ENCODE measurements at regions not wholly inside any gene's neighbourhood (a gene's known extent, or its start where the extent isn't known, plus 50 kb on each side); places are given as distances from the start of the nearest gene placed in this dataset.

DNA sequence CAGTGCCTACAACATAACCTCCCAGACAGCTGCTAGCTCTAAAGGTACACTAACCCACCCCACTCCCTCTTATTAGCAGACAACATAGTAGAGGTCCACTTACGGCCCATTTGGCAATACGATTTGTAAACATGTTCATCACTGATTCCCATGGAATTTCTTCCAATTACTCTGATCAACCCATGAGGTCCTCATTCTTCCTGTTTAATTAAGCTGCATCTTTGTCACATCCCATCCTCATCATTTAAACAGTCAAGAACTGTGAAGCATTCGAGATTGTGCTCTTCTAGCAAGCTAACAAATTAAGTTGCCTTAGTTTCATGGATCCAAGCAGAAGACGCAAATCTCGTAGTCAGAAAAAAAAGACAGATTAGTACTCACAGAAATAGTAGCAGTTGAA is 622.2 kb upstream of the VSTM2A start:
- Histone ChIP-seq H3K27me3 (ENCODE audit: insufficient read depth, poor library complexity, severe bottlenecking) (no peaks in the 10 kb centered on the region), H3K4me1 (ENCODE audit: insufficient read depth, poor library complexity, severe bottlenecking) (no peaks in the 10 kb centered on the region), H3K4me3 (ENCODE audit: severe bottlenecking) (no peak overlapping the region), H3K27ac (ENCODE audit: poor library complexity, severe bottlenecking) (no peak overlapping the region), H3K36me3 (ENCODE audit: low read depth) (no peaks in the 10 kb centered on the region), H3K9me3 (ENCODE audit: severe bottlenecking) (no peaks in the 10 kb centered on the region)
- TF ChIP-seq, protein P1, sequence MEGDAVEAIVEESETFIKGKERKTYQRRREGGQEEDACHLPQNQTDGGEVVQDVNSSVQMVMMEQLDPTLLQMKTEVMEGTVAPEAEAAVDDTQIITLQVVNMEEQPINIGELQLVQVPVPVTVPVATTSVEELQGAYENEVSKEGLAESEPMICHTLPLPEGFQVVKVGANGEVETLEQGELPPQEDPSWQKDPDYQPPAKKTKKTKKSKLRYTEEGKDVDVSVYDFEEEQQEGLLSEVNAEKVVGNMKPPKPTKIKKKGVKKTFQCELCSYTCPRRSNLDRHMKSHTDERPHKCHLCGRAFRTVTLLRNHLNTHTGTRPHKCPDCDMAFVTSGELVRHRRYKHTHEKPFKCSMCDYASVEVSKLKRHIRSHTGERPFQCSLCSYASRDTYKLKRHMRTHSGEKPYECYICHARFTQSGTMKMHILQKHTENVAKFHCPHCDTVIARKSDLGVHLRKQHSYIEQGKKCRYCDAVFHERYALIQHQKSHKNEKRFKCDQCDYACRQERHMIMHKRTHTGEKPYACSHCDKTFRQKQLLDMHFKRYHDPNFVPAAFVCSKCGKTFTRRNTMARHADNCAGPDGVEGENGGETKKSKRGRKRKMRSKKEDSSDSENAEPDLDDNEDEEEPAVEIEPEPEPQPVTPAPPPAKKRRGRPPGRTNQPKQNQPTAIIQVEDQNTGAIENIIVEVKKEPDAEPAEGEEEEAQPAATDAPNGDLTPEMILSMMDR (IDR thresholded peaks at IDR 0.05; ENCODE audit: poor library complexity, severe bottlenecking), result no peak
- ATAC-seq (ENCODE audit: low read depth) (no peak), DNase-seq (ENCODE audit: low spot score) (no peak)

GRCh38 chr7:53940483-53940882 is 601.7 kb upstream of the VSTM2A start:
- H3K4me1 ChIP-seq (ENCODE audit: insufficient read depth, poor library complexity, severe bottlenecking), result no peaks in the 10 kb centered on the region
- H3K36me3 ChIP-seq (ENCODE audit: low read depth), result no peaks in the 10 kb centered on the region
- DNase-seq (ENCODE audit: low spot score) (no peak), ATAC-seq (ENCODE audit: low read depth) (no peak)
- no peaks in the 10 kb centered on the region for H3K9me3 ChIP-seq (ENCODE audit: severe bottlenecking)
- H3K27me3 ChIP-seq (ENCODE audit: insufficient read depth, poor library complexity, severe bottlenecking), result no peaks in the 10 kb centered on the region
- no peak overlapping the region for H3K4me3 ChIP-seq (ENCODE audit: severe bottlenecking)
- TF ChIP-seq, protein P1 (IDR thresholded peaks at IDR 0.05; ENCODE audit: poor library complexity, severe bottlenecking), result no peak
- H3K27ac ChIP-seq (ENCODE audit: poor library complexity, severe bottlenecking), result no peak overlapping the region

GRCh38 chr7:53947732-53948131 is 594.4 kb upstream of the VSTM2A start:
- DNase-seq (ENCODE audit: low spot score), result no peak
- TF ChIP-seq, protein P1 (IDR thresholded peaks at IDR 0.05; ENCODE audit: poor library complexity, severe bottlenecking), result no peak

GRCh38 chr7:53965716-53966115 is 576.5 kb upstream of the VSTM2A start:
- TF ChIP-seq, protein P1 (IDR thresholded peaks at IDR 0.05; ENCODE audit: poor library complexity, severe bottlenecking), result no peak
- H3K4me3 ChIP-seq (ENCODE audit: severe bottlenecking), result no peak overlapping the region
- no peaks in the 10 kb centered on the region for H3K9me3 ChIP-seq (ENCODE audit: severe bottlenecking)
- peaks cover 20% of the 10 kb centered on the region for H3K27me3 ChIP-seq (ENCODE audit: insufficient read depth, poor library complexity, severe bottlenecking)
- no peak for ATAC-seq (ENCODE audit: low read depth)
- no peak overlapping the region for H3K27ac ChIP-seq (ENCODE audit: poor library complexity, severe bottlenecking)
- H3K36me3 ChIP-seq (ENCODE audit: low read depth), result no peaks in the 10 kb centered on the region
- H3K4me1 ChIP-seq (ENCODE audit: insufficient read depth, poor library complexity, severe bottlenecking), result no peaks in the 10 kb centered on the region
- no peak for DNase-seq (ENCODE audit: low spot score)

More at GRCh38 chr7:53947732-53948131, 594.4 kb upstream of the VSTM2A start:
- Histone ChIP-seq H3K4me1 (ENCODE audit: insufficient read depth, poor library complexity, severe bottlenecking) (no peaks in the 10 kb centered on the region), H3K27ac (ENCODE audit: poor library complexity, severe bottlenecking) (no peak overlapping the region), H3K27me3 (ENCODE audit: insufficient read depth, poor library complexity, severe bottlenecking) (no peaks in the 10 kb centered on the region), H3K9me3 (ENCODE audit: severe bottlenecking) (no peaks in the 10 kb centered on the region), H3K36me3 (ENCODE audit: low read depth) (no peaks in the 10 kb centered on the region), H3K4me3 (ENCODE audit: severe bottlenecking) (no peak overlapping the region)
- no peak for ATAC-seq (ENCODE audit: low read depth)

GRCh38 chr7:53983480-53983879 is 558.7 kb upstream of the VSTM2A start:
- ATAC-seq (ENCODE audit: low read depth), result no peak
- DNase-seq (ENCODE audit: low spot score), result no peak

More at GRCh38 chr7:53983480-53983879, 558.7 kb upstream of the VSTM2A start:
- Histone ChIP-seq H3K9me3 (ENCODE audit: severe bottlenecking) (peaks cover 2% of the 10 kb centered on the region), H3K27ac (ENCODE audit: poor library complexity, severe bottlenecking) (no peak overlapping the region), H3K36me3 (ENCODE audit: low read depth) (no peaks in the 10 kb centered on the region), H3K27me3 (ENCODE audit: insufficient read depth, poor library complexity, severe bottlenecking) (peaks cover 12% of the 10 kb centered on the region), H3K4me1 (ENCODE audit: insufficient read depth, poor library complexity, severe bottlenecking) (no peaks in the 10 kb centered on the region), H3K4me3 (ENCODE audit: severe bottlenecking) (no peak overlapping the region)
- TF ChIP-seq, protein P1 (IDR thresholded peaks at IDR 0.05; ENCODE audit: poor library complexity, severe bottlenecking), result no peak
